GM19328 (cell line): ENCODE measurements at regions not wholly inside any gene's neighbourhood (a gene's known extent, or its start where the extent isn't known, plus 50 kb on each side); places are given as distances from the start of the nearest gene placed in this dataset.

Experiments
- ATAC-seq: cut with Tn5 transposase; IDR thresholded peaks from one replicate; pipeline ENCODE4 v1.9.1; 2021; ENCODE audit warnings: mild to moderate bottlenecking, moderate library complexity; ENCODE audit not compliant: unreplicated experiment

GRCh38 chr13:44627441-44627840, 51.3 kb upstream of the TSC22D1 start:
- ATAC-seq = no peak

DNA sequence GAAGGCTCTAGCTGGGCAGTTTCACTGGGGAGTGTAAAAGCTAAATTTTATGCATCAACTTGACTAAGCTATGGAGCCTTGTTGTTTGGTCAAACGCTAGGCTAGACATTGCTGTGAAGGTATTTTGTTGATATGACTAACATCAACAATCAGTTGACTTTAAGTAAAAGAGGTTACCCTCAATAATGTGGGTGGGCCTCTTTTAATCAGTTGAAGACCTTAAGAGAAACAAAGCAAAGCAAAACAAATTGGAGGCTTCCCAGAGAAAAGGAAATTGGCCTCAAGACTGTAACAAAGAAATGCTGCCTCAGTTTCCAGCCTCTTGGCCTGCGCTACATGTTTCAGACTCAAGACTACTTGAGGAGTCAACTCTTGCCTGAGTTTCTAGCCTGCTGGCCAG, 50.0 kb upstream of the TSC22D1 start:
- ATAC-seq = no peak
